ENCODE measurements at regions not wholly inside any gene's neighbourhood (a gene's known extent, or its start where the extent isn't known, plus 50 kb on each side); places are given as distances from the start of the nearest gene placed in this dataset.

DNA sequence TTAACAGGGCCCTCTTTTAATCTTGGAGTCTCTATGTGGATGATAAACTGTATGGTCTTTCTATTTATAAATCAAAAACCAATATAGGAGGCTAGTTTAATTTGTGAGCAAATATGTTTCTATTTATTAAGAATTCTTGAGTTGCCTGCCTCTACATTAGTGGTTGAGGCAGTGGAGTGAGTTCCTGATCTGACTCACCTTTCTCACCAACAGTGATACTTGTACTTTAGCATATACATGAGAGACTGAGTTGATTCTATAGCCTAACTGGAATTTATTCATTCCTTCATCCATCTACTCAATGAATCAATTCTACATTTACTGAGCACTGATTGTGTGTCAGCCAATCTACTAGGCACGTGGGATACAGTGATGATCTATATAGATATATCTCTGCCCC is 126.9 kb downstream of the TRMT11 start:
- WGBS = 95% methylated on average over 1 of the region's 1 CpG
- Histone ChIP-seq H3K4me3 (ENCODE audit: low read depth in 1 of 3, low read length in 3 of 3) (no peak overlapping the region), H3K27me3 (ENCODE audit: control insufficient read depth in 4 of 4, insufficient read depth in 4 of 4, low read length in 3 of 4) (no peaks in the 10 kb centered on the region), H3K4me1 (ENCODE audit: control insufficient read depth in 4 of 4, insufficient read depth in 4 of 4, low read length in 3 of 4) (no peaks in the 10 kb centered on the region), H3K27ac (ENCODE audit: low read depth in 1 of 2, low read length in 2 of 2) (no peak overlapping the region), H3K9me3 (ENCODE audit: control insufficient read depth in 4 of 4, low read length in 3 of 4) (no peaks in the 10 kb centered on the region), H3K36me3 (ENCODE audit: control insufficient read depth in 4 of 4, insufficient read depth in 3 of 4, low read depth in 1 of 4, low read length in 3 of 4) (peaks cover 0 to 2% (median 0%) of the 10 kb centered on the region in 4 donors), H3K9ac (ENCODE audit: low read depth in 1 of 2, low read length in 2 of 2) (no peak overlapping the region)
- TF ChIP-seq HNF4G (IDR thresholded peaks at IDR 0.05) = no peak
- TF ChIP-seq RAD21 (IDR thresholded peaks at IDR 0.05) = no peak
- no peak for TF ChIP-seq GABPA (IDR thresholded peaks at IDR 0.05 in 1 of 2, conservative IDR thresholded peaks at IDR 0.05 in 1 of 2)
- no peak for TF ChIP-seq CTCF (IDR thresholded peaks at IDR 0.05; ENCODE audit: low read depth, low read length, missing input control)
- TF ChIP-seq, protein P1, sequence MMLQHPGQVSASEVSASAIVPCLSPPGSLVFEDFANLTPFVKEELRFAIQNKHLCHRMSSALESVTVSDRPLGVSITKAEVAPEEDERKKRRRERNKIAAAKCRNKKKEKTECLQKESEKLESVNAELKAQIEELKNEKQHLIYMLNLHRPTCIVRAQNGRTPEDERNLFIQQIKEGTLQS (IDR thresholded peaks at IDR 0.05) = no peak
- no peak for TF ChIP-seq EGR1 (IDR thresholded peaks at IDR 0.05; ENCODE audit: low read depth in 2 of 2)
- no peak for TF ChIP-seq FOXA2 (IDR thresholded peaks at IDR 0.05)
- TF ChIP-seq HNF4A (conservative IDR thresholded peaks at IDR 0.05) = no peak
- DNase-seq (ENCODE audit: low spot score) = no peak

- H3K27me3 ChIP-seq (ENCODE audit: control insufficient read depth in 4 of 4, insufficient read depth in 4 of 4, low read length in 3 of 4) = no peaks in the 10 kb centered on the region
- H3K9me3 ChIP-seq (ENCODE audit: control insufficient read depth in 4 of 4, low read length in 3 of 4) = no peaks in the 10 kb centered on the region
- TF ChIP-seq JUND (IDR thresholded peaks at IDR 0.05) = no peak
- TF ChIP-seq GABPA (IDR thresholded peaks at IDR 0.05 in 1 of 2, conservative IDR thresholded peaks at IDR 0.05 in 1 of 2) = no peak
- TF ChIP-seq, protein P2, sequence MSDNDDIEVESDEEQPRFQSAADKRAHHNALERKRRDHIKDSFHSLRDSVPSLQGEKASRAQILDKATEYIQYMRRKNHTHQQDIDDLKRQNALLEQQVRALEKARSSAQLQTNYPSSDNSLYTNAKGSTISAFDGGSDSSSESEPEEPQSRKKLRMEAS (IDR thresholded peaks at IDR 0.05) = no peak
- H3K27ac ChIP-seq (ENCODE audit: low read depth in 1 of 2, low read length in 2 of 2) = no peak overlapping the region
- no peak overlapping the region for H3K9ac ChIP-seq (ENCODE audit: low read depth in 1 of 2, low read length in 2 of 2)
- DNase-seq (ENCODE audit: low spot score) = no peak
- H3K4me3 ChIP-seq (ENCODE audit: low read depth in 1 of 3, low read length in 3 of 3) = no peak overlapping the region
- 96% methylated on average over 2 of the region's 2 CpGs for WGBS
- H3K4me1 ChIP-seq (ENCODE audit: control insufficient read depth in 4 of 4, insufficient read depth in 4 of 4, low read length in 3 of 4) = no peaks in the 10 kb centered on the region
- peaks cover 0 to 2% (median 0%) of the 10 kb centered on the region in 4 donors for H3K36me3 ChIP-seq (ENCODE audit: control insufficient read depth in 4 of 4, insufficient read depth in 3 of 4, low read depth in 1 of 4, low read length in 3 of 4)
Measured at GRCh38 chr6:126117251-126117650, 130.9 kb downstream of the TRMT11 start.

- 83% methylated on average over 4 of the region's 4 CpGs for WGBS
- TF ChIP-seq TAF1 (conservative IDR thresholded peaks at IDR 0.05) (no peak), RXRA (IDR thresholded peaks at IDR 0.05) (no peak), JUND (IDR thresholded peaks at IDR 0.05) (no peak)
Measured at GRCh38 chr6:126118058-126118755, 131.9 kb downstream of the TRMT11 start.

More at GRCh38 chr6:126118058-126118755, 131.9 kb downstream of the TRMT11 start:
- Histone ChIP-seq H3K4me1 (ENCODE audit: control insufficient read depth in 4 of 4, insufficient read depth in 4 of 4, low read length in 3 of 4) (no peaks in the 10 kb centered on the region), H3K36me3 (ENCODE audit: control insufficient read depth in 4 of 4, insufficient read depth in 3 of 4, low read depth in 1 of 4, low read length in 3 of 4) (peaks cover 0 to 2% (median 0%) of the 10 kb centered on the region in 4 donors), H3K27me3 (ENCODE audit: control insufficient read depth in 4 of 4, insufficient read depth in 4 of 4, low read length in 3 of 4) (no peaks in the 10 kb centered on the region), H3K9ac (ENCODE audit: low read depth in 1 of 2, low read length in 2 of 2) (no peak overlapping the region), H3K27ac (ENCODE audit: low read depth in 1 of 2, low read length in 2 of 2) (no peak overlapping the region), H3K9me3 (ENCODE audit: control insufficient read depth in 4 of 4, low read length in 3 of 4) (no peaks in the 10 kb centered on the region), H3K4me3 (ENCODE audit: low read depth in 1 of 3, low read length in 3 of 3) (no peak overlapping the region)
- DNase-seq (ENCODE audit: low spot score) = no peak
